HG03280 (cell line): ENCODE measurements at regions not wholly inside any gene's neighbourhood (a gene's known extent, or its start where the extent isn't known, plus 50 kb on each side); places are given as distances from the start of the nearest gene placed in this dataset.

Experiments
- ATAC-seq: cut with Tn5 transposase; IDR thresholded peaks from one replicate; pipeline ENCODE4 v1.9.1; 2021; ENCODE audit warnings: mild to moderate bottlenecking, moderate library complexity; ENCODE audit not compliant: unreplicated experiment

DNA sequence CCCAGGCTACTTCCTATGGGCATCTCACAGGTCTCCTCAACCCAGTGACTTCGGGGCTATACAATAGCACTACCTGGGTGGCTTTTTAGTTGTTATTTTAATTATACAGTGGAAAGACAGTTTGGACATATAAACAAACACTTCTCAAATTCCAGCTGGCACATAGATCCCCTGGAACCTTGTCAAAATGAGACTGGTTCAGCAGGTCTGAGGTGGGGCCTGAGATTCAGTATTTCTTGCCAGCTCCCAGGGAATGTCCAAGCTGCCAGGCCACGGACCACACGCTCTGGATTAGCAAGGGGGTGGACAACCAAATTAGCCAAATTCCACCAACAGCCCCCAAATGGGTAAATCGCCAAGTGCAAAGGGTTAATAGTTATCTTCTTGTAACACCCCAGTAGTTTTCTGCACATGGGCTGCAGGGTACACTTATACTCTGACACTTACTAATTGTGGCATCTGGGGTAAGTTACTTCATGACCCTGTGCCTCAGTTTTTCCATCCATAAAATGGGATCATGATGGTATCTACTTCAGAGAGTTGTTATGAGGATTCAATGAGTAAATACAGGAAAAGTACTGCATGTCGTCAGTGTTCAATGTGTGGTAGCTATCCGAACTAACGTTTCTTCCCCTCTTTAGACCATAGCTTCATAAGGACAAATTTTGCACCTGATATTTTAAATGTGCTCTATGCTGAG, 789.4 kb upstream of the TBX3 start:
- ATAC-seq = no peak

DNA sequence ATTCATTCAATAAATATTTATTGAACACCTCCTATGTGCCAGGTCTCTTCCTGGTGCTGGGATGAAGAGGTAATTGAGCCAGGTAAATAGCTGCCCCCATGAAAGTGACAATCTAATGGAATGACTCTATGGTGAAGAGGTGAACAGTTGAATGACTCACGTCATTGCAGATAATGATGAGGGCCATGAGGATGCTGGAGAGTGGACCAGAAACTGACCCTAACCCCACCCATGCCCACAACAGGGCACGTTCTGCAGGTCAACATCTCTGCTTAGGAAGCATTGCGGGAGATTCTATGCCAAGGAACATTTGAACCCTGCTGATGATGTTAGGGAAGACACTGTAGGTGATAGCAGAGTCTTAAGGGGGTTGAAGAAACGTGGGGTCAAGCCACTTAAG, 788.9 kb upstream of the TBX3 start:
- no peak for ATAC-seq

DNA sequence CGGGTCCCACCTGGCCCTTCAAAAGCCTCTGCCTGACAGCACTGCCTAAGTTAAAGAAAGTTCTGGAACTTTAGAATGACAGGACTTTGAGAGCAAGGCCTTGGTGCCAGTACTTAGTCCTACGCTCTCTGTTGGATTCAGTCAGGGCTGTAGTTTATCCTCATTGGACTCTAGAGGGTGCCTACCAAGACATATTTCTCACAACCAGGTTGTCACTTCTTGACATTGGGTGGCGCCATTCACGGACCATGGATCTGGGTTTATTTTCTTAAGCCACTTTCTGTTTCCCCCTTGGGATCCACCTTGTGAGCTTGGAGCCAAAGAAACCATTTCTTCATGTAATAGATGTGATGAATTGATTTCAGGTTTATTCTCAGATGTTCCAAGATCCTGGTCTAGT, 787.0 kb upstream of the TBX3 start:
- ATAC-seq = no peak

DNA sequence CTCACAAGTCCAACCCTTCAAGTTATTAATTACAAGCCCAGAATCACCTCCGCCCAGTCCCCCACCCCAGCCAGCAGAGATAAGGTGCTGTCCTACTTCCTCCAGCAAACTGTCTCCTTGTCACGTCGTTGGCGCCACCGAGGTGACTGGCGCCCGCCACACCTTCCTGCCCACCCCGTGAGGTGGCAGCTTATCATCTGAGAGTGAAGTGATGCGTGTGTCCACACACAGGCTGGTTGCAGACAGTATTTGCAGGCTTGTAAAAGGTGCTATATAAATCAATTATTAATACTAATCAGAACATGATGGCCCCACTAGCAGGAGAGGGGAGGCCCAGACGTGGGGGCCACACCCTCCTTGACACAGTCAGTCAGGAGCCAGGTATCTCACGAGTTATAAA, 786.6 kb upstream of the TBX3 start:
- ATAC-seq = no peak

DNA sequence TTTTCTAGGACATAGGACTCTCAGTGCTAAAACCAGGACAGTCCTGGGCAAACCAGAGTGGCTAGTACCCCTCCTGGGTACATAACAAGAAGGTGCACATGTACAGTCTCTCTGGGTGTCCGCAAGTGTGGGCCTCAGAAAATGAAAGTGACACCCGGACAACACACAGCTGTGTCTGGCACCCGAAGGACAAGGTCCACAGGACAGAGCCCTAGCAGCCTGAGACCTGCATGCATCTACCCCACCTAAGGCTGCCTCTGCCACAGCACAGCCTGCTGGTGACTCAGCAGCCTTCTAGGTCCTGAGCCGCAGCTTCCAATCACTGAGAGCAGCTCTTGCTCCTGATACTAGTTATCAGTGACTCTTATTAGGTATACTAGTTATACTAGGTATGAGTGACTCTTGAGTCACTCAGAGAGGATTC, 784.1 kb upstream of the TBX3 start:
- no peak for ATAC-seq

DNA sequence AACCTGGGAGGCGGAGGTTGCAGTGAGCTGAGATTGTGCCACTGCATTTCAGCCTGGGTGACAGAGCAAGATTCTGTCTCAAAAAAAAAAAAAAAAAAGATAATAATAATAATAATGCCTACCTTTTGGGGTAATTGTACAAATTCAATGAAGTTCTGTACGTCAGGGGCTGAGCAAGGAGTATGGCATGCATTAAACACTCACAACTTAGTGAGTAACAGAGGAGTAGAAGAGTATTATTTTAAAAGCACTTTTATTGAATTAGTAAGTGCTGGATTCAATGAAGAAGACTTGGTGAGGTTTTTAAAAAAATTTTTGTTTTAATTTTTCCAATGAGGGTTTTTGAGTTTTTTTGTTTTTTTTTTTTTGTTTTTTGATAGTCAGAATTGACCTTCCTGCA, 783.6 kb upstream of the TBX3 start:
- ATAC-seq = no peak

DNA sequence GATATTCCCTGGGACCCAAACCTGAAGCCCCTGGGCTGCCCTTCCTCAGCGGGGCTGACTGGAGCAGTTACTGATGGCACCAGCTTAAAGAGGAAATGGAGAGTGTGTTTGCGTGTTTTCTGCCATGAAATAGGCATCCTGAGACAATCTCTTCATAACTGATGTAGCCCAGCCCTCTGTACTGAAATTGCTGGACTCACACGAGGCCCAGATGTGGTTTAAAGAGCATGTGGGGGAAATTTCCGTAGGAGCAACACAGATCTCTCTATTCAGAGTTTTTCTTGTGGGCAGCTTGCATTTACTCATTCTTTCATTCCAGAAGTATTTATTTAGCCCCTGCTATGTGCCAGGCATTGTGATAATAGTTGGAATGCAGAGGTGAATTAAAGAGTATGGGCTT, 782.1 kb upstream of the TBX3 start:
- ATAC-seq = no peak

DNA sequence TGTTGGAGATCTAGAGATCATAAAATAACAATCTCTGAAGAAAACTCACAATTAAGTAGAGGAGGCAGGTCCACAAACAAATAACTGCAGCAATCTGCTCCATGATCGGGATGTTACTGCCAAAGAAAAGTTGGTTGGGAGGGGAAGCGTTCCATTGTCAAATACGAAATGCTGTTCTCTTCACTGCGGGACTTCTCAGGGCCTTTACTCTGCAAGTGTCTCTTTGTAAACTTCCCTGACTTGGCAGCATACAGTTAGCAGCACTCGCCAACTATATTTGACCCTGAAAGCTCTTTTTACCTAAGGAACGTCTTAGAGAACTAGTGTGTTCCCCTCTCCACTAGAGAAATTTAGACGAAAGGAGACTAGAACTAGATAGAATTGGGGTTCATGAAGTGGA, 780.7 kb upstream of the TBX3 start:
- ATAC-seq = no peak

DNA sequence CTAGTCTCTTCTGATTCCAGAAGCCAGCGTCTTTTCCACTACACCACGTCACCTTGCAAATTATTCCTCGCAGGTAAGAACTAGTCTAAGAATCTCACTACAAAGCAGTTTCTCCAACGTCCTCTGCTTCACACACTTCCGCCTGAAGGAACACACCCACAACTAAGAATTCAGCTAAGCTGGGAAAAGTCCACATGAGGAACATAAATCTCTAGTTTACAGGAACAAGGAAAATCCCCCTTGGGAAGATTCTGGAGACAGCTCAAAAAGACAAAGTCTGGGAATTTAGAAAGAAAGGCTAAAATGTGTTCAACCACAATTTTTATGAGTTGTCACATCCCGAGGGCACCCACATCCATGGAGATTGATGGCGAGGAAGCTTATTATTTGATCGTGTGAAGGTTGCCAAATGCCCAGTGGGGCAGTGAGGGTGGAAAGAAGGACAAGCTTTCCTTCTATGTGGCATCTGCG, 780.2 kb upstream of the TBX3 start:
- no peak for ATAC-seq

DNA sequence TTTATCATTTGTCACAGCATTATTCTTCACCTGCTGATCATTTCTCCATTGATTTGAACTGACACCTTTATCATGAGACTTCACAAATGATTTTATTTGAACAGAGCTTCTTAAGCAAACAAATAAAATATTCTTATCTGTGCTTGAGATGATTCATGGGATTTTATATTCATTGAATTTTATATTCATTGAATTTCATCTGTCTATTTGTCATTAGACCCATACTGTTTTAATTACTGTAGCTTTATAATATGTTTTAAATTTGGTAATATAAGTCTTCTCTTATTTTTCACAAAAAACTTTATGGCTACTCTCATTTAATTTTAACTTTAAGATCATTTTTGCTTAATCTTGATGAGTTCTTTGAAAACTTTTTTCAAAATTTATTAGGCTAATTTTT, 777.4 kb upstream of the TBX3 start:
- ATAC-seq = no peak

DNA sequence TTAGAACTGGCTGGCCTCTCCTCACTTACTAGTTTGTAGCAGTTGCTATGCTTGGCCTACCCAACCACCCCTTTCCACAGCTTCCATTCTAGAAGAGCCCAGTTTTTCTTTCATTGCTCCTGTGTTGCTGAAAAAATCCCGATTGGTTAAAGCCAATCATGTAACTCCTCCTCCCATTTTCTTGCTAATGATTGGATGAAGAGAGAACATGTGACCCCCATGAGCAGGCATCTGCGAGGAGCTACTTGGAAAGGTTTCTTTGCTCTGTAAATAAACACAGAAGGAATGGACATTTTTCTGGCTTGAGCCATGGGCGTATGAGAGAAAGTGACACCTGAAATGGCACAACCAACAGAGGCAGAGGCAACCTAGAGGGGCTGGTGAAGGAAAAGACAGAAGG, 773.8 kb upstream of the TBX3 start:
- ATAC-seq = no peak

DNA sequence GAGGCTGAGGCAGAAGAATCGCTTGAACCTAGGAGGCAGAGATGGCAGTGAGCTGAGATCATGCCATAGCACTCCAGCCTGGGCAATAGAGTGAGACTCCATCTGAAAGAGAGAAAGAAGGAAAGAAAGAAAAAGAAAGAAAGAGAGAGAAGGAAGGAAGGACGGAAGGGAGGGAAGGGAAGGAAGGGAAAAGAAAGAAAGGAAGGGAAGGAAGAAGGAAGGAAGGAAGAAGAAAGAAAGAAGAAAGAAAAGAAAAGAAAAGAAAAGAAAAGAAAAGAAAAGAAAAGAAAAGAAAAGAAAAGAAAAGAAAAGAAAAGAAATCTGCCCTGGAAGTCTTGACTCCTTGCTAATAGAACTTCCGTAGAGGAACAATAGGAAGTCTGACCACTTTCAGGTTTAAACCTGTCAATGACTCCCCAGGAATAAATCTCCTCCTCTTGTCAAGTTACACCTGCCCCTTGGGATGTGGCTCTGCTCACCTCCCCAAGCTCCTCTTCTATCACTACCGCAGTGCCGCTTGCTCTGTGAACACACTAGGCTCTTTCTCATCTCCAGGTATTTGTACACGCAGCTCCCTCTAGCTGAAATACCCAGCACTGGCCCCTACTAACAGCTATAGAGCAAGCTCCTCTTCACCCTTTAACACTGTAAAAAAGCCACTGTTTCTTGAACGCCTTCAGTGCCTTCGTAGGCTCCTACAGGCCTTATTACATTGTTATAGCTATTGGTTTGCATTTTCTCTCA, 773.1 kb upstream of the TBX3 start:
- no peak for ATAC-seq

DNA sequence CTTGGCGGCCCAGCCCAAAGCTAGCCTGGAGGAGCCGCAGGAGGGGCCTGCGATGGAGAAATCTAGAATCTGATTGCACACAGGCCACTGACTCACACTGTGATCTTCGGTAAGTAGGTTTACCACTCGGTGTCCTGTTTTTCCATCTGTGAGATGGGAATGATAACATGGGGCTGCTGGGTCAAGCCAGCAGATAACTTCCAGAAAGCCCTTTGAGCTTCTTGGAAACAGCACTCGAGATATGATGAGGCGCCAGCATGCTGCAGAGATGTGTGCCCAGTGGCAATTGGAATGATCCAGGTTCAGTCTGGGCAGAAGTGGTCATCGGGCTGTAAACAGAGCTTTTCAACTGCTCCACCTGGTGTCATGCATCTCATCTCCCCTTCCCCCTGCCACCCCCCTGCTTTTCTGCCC, 771.3 kb upstream of the TBX3 start:
- ATAC-seq = no peak

DNA sequence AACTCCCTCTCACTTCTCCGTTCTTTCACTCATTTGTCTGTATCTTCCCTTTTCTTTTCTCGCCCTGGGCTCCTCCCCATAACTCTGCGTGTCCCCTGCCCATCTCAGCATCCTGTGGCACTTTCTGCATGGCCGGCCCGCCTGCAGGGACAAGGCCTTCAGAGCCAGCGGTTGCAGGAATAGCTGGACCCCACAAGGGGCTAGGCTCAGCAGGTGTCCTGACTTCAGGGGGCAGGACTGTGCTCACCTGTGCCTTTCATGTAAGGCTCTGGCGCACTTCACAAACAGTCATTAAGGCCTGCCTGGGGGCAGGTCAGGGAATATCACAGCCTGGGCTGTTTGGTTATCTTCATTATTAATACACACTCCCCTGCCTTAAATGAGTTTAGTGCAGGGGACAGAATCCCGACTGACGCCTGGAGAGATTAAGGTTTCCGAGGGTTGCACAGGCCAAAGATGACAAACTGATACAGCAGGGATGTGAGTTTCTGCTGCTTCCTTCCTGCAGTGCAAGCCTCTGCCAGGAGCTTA, 768.8 kb upstream of the TBX3 start:
- no peak for ATAC-seq

DNA sequence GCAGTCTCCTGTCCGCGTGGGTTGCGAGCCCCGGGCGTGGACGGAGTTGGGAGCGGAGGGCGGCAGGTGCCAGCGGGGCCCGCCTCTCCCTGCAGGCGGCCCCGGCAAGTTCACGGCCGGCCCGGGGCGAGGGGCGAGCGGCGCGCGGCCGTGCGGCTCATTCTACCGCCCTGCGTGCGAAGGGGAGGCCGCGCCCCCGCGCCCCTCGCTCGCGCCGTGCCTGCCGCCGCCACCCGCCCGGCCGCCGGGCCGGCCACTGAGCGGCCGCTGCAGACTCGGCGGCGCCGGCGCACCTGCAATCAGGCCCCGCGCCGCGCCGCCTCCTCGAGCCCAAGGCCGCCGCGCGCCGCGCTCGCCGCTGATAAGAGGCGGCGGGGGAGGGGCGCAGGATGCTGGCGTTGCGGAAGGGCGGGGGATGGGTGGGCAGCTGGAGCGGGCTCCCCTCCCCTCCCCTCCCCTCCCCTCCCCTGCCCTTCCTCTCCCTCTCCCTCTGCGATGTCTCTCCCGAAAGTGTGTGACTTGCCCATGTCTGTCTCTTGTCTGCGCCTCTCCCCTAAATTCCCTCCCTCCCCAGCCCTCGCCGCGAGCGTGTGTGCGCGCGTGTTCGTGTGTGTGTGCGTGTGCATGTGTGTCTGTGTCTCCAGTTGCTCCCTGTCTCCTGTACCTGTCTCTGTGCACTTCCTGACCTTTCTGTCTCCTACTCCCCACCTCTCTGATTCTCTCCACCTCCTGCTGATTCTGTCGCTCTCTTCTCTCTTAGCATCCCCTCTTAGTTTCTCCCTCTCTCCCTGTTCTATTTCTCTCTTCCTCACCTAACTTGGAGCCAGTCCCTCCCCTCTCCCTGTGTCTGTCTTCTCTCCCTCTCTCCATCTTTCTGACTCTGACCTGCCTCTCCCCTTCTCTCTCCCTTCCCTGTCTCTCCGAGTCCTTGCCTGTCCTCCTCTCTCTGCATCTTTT, 768.1 kb upstream of the TBX3 start:
- ATAC-seq = no peak

DNA sequence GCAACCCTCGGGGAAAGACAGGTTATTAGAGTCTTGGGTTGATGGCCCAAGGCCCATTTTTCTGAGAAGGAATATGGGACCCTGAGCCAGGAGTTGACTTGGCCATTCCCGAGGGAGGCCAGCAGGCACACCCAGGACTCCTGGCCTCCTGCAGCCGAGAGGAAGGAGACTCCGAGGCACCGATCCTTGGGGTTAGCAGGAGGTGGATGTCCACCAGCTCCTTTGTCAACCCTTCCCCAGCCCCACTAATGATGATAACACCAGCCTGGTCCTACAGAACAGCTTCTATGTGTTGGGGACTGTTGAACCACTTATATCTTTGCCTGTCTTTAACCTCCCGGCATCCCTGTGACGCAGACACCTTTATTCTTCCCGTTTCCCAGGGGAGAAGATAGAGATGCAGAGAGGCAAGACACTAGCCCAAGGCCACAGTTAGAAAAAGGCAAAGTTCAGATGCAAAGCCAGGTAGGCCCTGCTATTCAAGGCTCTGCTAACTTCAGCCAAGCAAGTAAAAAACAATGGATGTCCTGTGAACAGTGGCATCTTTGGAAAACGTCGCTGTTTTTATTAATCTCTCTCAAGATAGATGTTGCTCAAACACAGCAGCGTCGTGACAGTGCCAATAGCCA, 767.3 kb upstream of the TBX3 start:
- no peak for ATAC-seq

DNA sequence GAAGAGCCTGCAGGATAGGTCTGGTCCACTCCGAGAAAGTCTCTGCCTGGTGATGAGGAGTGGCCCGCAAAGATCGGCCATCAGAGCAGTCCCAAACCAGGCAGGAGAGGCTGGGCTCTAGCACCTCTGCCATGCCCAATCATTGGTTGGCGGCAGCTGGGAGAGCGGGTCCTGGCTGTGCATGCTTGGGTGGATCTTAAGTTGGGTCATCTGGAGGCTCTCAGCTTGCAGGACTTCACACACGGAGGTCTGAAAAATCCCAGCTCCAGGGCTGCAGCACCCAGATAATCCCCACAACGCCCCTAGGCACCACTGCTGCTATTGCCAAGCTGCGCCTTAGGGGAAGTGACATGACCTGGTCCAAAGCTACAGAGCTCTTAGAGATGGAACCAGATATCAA, 766.7 kb upstream of the TBX3 start:
- no peak for ATAC-seq

DNA sequence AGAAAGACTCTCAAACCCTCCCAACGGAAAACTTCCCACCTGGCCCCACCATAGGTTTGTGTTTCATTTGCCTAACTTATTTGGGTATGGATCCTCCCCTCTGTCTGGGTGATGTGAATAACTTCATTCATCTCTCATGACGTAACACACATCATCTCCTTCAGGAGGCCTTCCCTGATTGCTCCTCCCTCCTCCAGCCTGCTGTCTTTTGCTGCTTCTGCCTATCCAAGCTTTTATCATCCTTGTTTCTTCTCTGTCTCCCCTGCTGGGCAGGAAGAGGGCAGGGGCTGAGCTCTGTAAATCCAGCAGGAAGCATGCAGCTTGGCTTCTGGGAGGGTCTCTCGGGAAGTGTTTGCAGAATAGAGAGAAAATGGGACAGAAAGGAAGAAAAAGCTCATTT, 766.0 kb upstream of the TBX3 start:
- ATAC-seq = no peak

DNA sequence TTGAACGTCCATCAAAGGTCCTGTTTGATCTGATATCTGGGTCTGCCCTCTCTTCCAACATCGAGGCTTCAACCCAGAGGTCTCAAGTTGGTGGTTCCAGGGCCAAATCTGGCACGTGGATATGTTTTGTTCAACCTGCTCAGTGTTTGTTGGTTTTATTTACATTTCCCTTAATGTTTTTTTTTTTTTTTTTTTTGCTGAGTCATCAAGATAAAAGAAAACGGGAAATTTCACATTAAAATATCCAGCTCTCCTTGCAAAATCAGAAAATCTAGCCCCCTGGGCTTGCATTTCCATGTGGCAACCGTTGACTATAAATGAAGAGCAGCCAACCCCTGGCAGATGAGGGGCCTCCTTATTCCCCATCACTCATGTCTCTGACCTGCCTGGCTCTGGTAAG, 765.6 kb upstream of the TBX3 start:
- ATAC-seq = no peak

DNA sequence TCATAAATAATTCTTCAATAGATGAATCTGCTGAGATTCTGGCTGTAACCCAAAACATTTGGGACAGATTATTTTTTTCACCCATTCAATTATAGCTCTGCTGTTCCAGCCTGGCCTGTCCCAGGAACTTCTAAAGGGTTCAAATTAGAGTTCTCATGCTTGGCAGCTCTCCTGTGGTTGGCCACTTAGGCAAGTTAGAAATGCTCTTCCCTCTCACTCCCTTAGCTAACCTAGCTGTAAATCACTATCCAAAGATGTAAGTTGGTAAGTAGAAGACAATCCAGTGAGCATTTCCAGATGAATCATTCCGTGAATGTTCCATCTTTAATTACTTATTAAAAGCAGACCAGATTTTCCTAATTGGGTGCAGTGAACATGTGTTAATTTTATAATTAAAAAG, 760.4 kb upstream of the TBX3 start:
- ATAC-seq = no peak
